ENCODE measurements at regions not wholly inside any gene's neighbourhood (a gene's known extent, or its start where the extent isn't known, plus 50 kb on each side); places are given as distances from the start of the nearest gene placed in this dataset.

GRCh38 chr12:124509300-124509675, 58.1 kb downstream of the NCOR2 start:
- TF ChIP-seq CTCF (IDR thresholded peaks at IDR 0.05) (no peak), POLR2A (IDR thresholded peaks at IDR 0.05; ENCODE audit: low read depth) (no peak), EP300 (IDR thresholded peaks at IDR 0.05) (no peak), POLR2AphosphoS5 (IDR thresholded peaks at IDR 0.05) (no peak)
